GM18520 (cell line): ENCODE measurements at regions not wholly inside any gene's neighbourhood (a gene's known extent, or its start where the extent isn't known, plus 50 kb on each side); places are given as distances from the start of the nearest gene placed in this dataset.
"Not testable (repeated sequence)": the region's sequence is repeated elsewhere in the genome, so short reads cannot be mapped to it uniquely, and the experiment has no call there.

Experiments
- ATAC-seq: cut with Tn5 transposase; IDR thresholded peaks from one replicate; pipeline ENCODE4 v1.9.1; 2021; ENCODE audit not compliant: unreplicated experiment

DNA sequence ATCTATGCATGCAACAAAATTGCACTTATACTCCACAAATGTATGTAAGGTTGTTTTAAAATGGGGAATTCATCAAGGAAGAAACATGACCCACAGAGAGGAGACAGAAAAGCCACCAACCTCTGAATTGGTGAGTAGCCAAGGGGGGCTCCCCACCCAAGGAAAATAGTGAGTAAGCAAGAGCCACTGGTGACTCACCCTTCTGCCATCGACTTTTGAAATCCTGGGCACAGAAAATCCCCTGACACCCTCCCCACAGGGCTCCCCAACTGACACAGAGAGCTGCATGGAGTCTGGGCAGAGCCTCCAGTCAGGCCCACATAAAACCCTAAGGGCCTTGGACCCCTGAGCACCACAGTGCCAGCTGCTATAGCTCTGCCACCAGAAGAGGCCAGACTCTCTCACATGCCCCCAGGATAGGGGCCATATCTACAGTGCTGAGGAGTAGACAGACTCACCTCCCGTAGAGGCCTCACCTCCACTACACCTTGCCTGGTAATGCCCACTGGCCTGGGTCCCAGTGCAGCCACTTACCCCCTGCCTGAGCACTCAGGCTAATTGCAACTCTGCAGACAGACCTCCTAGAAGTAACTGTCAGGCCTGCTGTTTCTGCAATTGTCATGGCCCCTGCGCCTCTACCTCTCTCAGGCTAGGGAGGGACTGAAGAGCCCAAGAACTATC, 244.7 kb upstream of the WSB1 start:
- no peak for ATAC-seq

- ATAC-seq = no peak
Observed at GRCh38 chr17:27065588-27065987, 228.3 kb upstream of the WSB1 start.

DNA sequence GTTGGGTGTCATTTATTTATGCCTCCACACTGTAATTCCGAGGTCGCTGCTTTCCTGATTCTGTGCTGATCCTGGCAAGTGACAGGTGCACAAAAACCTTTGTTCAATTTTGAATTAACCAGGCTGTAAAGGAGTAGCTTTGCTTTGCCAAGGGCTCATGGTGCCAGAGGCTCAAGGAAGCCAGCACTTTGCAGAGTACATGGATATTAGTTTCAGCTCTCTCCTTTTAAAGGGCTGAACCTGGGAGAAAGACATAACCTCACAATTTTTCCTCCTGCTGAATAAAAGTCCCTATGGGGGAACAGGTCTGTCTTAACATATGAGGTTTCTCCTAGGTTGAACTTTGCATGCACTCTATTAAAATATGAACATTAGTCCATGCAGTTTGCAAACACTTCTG, 227.6 kb upstream of the WSB1 start:
- ATAC-seq = no peak

DNA sequence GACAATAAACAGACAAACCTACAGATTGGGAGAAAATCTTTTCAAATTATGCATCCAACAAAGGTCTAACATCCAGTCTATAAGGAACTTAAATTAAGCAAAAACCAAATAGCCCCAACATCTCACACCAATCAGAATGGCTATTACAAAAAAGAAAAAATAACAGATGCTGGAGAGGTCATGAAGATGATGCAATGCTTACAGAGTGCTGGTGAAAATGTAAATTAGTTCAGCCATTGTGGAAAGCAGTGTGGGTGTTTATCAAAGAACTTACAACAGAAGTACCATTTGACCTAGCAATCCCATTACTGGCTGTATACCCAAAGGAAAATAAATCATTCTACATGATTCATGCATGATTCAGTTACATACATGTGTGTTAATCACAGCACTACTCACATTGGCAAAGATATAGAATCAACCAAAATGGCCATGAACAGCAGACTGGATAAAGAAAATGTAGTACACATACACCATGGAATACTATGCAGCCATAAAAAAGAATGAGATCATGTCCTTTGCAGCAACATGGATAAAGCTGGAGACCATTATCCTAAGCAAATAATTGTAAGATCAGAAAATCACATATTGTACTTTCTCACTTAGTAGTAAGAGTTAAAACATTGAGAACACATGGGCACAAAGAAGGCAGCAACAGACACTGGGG, 223.9 kb upstream of the WSB1 start:
- ATAC-seq = no peak

DNA sequence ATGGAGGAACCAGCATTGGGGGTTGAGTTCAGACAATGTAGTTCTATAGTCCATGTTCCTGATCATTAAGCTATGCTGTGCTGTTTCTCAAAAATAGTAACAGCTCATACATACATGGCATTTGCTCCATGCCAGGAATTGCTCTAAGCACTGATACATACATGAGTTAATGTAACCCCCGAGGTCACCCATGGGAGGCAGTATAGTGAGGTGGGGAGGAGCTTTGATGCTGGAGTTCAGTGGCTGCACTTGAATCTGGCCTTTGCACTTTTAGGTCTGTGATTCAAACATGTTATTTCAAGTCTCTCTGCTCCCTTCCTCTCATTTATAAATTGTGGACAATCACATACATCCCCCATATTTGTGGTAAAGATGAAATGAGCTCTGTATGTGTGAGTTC, 223.1 kb upstream of the WSB1 start:
- no peak for ATAC-seq

DNA sequence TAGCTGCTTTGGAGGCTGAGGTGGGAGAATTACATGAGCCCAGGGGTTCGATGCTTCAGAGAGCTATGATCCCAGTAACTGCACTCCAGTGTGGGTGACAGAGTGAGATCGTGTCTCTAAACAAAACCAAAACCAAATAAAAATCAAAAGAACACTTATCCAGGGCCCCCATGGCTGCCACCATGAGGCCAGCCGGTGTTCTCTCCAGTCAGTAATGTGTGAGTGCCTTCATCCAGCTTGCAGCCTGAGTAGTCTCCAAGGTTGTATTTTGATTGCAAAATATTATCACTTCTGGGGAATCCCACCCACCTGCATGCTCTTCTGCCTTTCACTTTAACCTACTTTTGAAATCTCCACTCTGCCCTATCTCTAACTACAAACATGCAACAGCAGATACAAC, 221.0 kb upstream of the WSB1 start:
- ATAC-seq = no peak

GRCh38 chr17:27076814-27077213, 217.1 kb upstream of the WSB1 start:
- no peak for ATAC-seq

DNA sequence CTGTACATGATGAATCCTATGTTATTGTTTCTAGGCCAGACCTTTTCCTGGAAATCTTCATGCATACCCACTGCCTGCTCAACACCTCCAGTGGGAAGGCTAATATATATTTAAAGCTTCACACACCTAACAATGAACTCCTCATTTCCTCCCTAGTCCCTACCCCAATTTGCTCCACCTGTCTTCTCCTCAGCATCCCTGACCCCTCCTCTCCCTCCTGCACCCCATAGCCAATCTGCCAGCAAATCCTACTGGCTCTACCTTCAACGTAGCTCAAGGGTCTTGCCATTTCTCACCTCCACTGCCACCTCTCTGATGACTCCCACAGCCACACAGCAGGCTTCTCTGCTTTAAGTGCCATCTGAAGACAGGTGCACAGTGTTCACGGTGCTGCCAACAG, 215.6 kb upstream of the WSB1 start:
- no peak for ATAC-seq

DNA sequence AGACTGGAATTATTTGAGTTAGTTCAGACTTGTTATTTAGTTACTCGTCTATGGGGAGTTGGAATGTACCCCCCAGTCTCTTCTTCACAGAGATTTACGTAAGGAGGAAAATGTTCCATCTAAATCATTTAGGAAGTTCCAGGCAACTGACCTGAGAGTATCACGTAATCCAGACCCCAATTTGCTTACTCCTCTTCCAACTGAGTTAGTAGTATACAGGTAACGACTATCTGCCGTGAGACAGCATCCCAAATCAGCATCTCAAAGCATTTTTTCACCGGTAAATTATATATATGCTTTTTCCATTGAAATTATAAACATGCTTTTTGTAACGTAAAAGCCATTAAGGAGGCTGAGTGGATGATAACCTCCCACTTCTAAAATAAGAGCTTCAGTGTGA, 214.3 kb upstream of the WSB1 start:
- ATAC-seq = no peak

DNA sequence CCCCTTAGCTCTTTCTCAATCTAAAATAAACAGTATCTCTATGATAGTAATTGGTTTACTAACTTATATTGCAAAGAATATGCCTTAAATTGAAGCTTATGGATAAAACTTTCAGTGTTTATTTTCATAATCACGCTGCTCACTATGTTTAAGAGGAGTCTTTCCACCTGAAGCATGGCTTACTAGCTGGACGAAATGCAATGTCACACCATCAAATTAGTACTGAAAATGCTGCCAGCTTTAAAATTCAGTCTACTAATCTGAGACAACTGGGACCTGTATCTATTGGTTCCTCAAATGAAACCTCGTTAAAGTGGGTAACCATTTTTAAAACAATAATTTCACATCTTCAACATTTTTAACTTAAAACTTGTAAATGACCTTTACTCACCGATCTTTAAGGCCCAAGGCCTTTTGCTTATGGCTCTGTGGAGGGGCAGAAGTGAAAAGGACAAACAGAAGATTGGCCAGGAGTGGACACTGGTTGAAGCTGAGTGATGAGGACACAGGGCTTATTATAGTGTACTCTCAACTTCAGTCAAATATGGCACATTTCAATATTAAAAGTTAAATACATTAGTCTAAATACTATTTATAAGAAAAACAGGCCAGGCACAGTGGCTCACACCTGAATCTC, 212.8 kb upstream of the WSB1 start:
- ATAC-seq = no peak

- no peak for ATAC-seq
Observed at GRCh38 chr17:27082023-27082774, 211.7 kb upstream of the WSB1 start.

DNA sequence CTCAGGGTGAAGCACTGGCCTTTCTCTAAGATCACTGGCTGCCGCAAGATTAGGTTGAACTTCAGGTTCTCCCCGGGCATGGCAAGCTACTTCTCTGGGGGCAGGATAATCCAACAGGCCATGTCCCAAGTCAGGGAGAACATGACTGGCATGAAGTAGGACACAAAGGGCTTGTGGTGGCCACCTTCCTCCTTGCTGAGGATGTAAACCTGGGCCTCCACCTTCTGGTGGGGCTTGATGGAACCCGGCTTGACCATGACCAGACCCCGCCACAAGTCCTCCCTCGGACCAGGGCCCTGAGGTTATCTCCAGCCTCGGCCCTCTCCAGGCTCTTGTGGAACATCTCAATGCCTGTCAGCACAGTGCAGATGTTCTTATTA, 211.1 kb upstream of the WSB1 start:
- no peak for ATAC-seq

DNA sequence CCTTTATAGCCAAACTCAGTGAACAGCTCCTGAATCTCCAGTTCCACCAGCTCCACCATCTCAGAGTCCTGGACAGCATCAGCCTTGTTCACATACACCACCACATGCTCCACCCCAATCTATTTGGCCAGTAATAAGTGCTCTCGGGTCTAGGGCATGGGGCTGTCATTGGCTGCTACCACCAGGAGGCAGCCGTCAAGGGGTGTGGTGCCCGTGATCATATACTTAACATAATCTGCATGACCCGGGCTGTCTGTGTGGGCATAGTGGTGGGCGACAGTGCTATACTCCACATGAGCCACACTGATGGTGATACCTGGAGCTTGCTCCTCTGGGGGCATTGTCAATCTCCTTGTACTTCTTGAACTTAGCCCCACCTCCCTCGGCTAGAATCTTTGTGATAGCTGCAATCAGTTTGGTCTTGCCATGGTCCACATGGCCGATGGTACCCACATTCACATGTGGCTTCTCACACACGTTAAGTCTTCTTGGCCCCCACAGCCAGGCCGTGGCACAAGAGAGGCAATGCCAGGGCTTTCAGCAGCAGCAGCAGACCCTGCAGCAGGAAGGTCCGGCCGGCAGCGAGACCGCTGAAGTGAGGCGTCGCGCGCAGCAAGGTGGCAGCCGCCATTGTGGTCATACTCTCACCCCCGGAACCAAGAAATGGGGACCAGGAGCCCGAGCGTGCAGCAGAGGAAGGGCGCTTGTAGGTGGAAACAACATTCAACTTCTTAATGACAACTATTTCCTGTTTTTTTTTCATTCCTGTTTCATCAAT, 210.3 kb upstream of the WSB1 start:
- no peak for ATAC-seq

GRCh38 chr17:27085517-27085916, 208.4 kb upstream of the WSB1 start:
- ATAC-seq = no peak

DNA sequence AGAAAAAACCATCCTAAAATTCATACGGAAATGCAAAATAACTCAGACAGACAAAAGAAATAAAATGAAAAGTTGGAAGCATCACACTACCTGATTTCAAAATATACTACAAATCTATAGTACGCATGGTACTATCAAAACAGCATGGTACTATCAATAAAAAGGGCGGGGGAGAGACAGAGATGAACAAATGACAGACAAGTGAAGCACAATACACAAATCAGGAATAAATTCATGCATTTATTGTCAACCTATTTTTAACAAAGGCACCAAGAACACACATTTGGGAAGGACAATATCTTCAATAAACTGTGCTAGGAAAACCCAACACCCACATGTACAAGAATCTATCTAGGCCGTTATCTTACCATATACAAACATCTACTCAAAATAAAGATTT, 207.4 kb upstream of the WSB1 start:
- no peak for ATAC-seq

GRCh38 chr17:27087935-27088766, 205.8 kb upstream of the WSB1 start:
- ATAC-seq = no peak

GRCh38 chr17:27088767-27089078, 205.2 kb upstream of the WSB1 start:
- ATAC-seq = no peak

- not testable (repeated sequence) for ATAC-seq
Observed at GRCh38 chr17:27089079-27089928, 204.6 kb upstream of the WSB1 start.

- ATAC-seq = no peak
Observed at GRCh38 chr17:27089929-27090247, 204.0 kb upstream of the WSB1 start.
